K562 (cell line): ENCODE measurements at regions not wholly inside any gene's neighbourhood (a gene's known extent, or its start where the extent isn't known, plus 50 kb on each side); places are given as distances from the start of the nearest gene placed in this dataset.
"Not testable (repeated sequence)": the region's sequence is repeated elsewhere in the genome, so short reads cannot be mapped to it uniquely, and the experiment has no call there.

Experiments
- ATAC-seq: fragments of 200-7000 bp; cut with Tn5 transposase; 3 replicates; pipeline ENCODE4 v1.9.1; 2020; ENCODE audit warnings: moderate library complexity
- BruUV-seq: library from RNA; stranded (reverse); fragments of 400-500 nt; replicated peaks from 2 replicates; lab custom pipeline; 2021; lab: Mats Ljungman, UMichigan
- CTCF ChIA-PET: fragments of 300-600 bp; formaldehyde crosslinking; extraction: SDS; loops from one replicate; lab custom pipeline; 2021; ENCODE audit warnings: low intra/inter-chr PET ratio; lab: Yijun Ruan, JAX
- POLR2A ChIA-PET: fragments of 300-600, 350-650 bp; sonication (Branson Sonifier 250); formaldehyde crosslinking; extraction: SDS; loops from one replicate; lab custom pipeline; 2021; ENCODE audit warnings: antibody characterized with exemption, inconsistent platforms; lab: Yijun Ruan, JAX
- DNase-seq, 4 experiments: peaks; one replicate each; pipeline versions ENCODE4 v3.0.0 to v3.0.0-alpha.2; 2011 to 2018; ENCODE audit warnings: low spot score in 3 of 4, mixed read lengths in 3 of 4; ENCODE audit errors: extremely low read depth in 1 of 4
- FAIRE-seq: peaks from 2 replicates; lab custom pipeline; 2011; peaks lifted over from hg19 to GRCh38; lab: Jason Lieb, UNC
- H2AFZ ChIP-seq: 2 replicates; pipeline ENCODE4 v1.6.0; 2011; ENCODE audit warnings: low read depth, low read length, control low read depth, inconsistent platforms
- H3K27ac ChIP-seq: fragments of 200-600 bp; 3 replicates; pipeline ENCODE4 v1.8.0; 2011; ENCODE audit warnings: low read depth, mild to moderate bottlenecking, control low read depth, inconsistent platforms, low read length, moderate library complexity, mixed read lengths; ENCODE audit errors: extremely low read depth
- H3K27me3 ChIP-seq, 2 experiments: fragments of 300-600 bp in 1 of 2; 2 replicates in 1 of 2; 3 replicates in 1 of 2; pipeline versions ENCODE4 v1.6.0 to v1.8.0; 2011; ENCODE audit warnings: inconsistent platforms in 2 of 2, low read length in 2 of 2, mild to moderate bottlenecking in 1 of 2, mixed read lengths in 1 of 2, moderate library complexity in 1 of 2; ENCODE audit not compliant: control insufficient read depth in 2 of 2, insufficient read depth in 2 of 2
- H3K36me3 ChIP-seq: fragments of 300-600 bp; 3 replicates; pipeline ENCODE4 v1.8.0; 2011; ENCODE audit warnings: mild to moderate bottlenecking, low read length, inconsistent platforms; ENCODE audit not compliant: control insufficient read depth, insufficient read depth
- H3K4me1 ChIP-seq, 2 experiments: fragments of 200-600 bp in 1 of 2; replicated peaks in 1 of 2; 2 replicates in 1 of 2; 3 replicates in 1 of 2; pipeline versions ENCODE4 v1.5.1 to v1.8.0; 2011; ENCODE audit warnings: inconsistent platforms in 2 of 2, low read length in 2 of 2, mild to moderate bottlenecking in 1 of 2, mixed read lengths in 1 of 2, moderate library complexity in 1 of 2; ENCODE audit not compliant: control insufficient read depth in 2 of 2, insufficient read depth in 2 of 2
- H3K4me2 ChIP-seq: 2 replicates; pipeline ENCODE4 v1.6.1; 2011; ENCODE audit warnings: low read length, control low read depth, inconsistent platforms, mixed read lengths; ENCODE audit not compliant: insufficient read depth
- H3K4me3 ChIP-seq: fragments of 200-600 bp; sonication (generic), shearing (Covaris generic); 2 replicates; pipeline ENCODE4 v1.5.1; 2016; ENCODE audit warnings: control low read depth, inconsistent platforms
- H3K79me2 ChIP-seq: fragments of 200-600 bp; 3 replicates; pipeline ENCODE4 v1.8.0; 2011; ENCODE audit warnings: low read length, inconsistent platforms; ENCODE audit not compliant: control insufficient read depth, insufficient read depth
- H3K9ac ChIP-seq, 2 experiments: 2 replicates each; pipeline versions ENCODE4 v1.6.0 to v1.6.1; 2011; ENCODE audit warnings: low read depth in 2 of 2, low read length in 2 of 2, control low read depth in 1 of 2, inconsistent platforms in 1 of 2, mild to moderate bottlenecking in 1 of 2, mixed read lengths in 1 of 2; ENCODE audit not compliant: insufficient read depth in 1 of 2
- H3K9me1 ChIP-seq: one replicate; pipeline ENCODE4 v1.6.0; 2011; ENCODE audit warnings: inconsistent platforms, mild to moderate bottlenecking, low read length, moderate library complexity; ENCODE audit not compliant: control insufficient read depth, insufficient read depth
- H3K9me3 ChIP-seq: replicated peaks from 2 replicates; pipeline ENCODE4 v1.5.1; 2011; ENCODE audit warnings: low read depth, low read length, inconsistent platforms; ENCODE audit not compliant: control insufficient read depth, insufficient read depth
- H4K20me1 ChIP-seq: replicated peaks from 2 replicates; pipeline ENCODE4 v1.6.1; 2011; ENCODE audit warnings: low read length, inconsistent platforms, mixed read lengths; ENCODE audit not compliant: control insufficient read depth, insufficient read depth
- BDP1 ChIP-seq: IDR thresholded peaks from 3 replicates; pipeline ENCODE4 v1.6.1; 2011; ENCODE audit not compliant: insufficient read length, insufficient read depth
- SMAD3 ChIP-seq: fragments of 450-650 bp; formaldehyde crosslinking; conservative IDR thresholded peaks from 2 replicates; pipeline ENCODE4 v1.4.0; 2020; ENCODE audit warnings: mild to moderate bottlenecking
- ZC3H4 ChIP-seq: sonication (generic); formaldehyde crosslinking; IDR thresholded peaks from 2 replicates; pipeline ENCODE4 v1.9.0; 2021; ENCODE audit warnings: missing genetic modification reagents, borderline replicate concordance
- WGBS: fragments of 100-300 bp; shearing (Covaris generic); methylation state at CpG from one replicate; pipeline ENCODE4 v1.1.6; 2016; ENCODE audit warnings: low coverage, mixed read lengths; ENCODE audit not compliant: insufficient coverage; ENCODE audit errors: missing lambda C conversion rate; 5-methylcytosine and 5-hydroxymethylcytosine counted together
- in situ Hi-C: fragments of 300-500 bp; cut with MboI; formaldehyde crosslinking; loops from 4 replicates; pipeline ENCODE4 v1.15.0; 2018; ENCODE audit warnings: inconsistent platforms, mixed read lengths
- intact Hi-C: fragments of 100-400 bp; cut with micrococcal nuclease; formaldehyde crosslinking; loops from 2 replicates; pipeline ENCODE4 v1.14.2; 2022

DNA sequence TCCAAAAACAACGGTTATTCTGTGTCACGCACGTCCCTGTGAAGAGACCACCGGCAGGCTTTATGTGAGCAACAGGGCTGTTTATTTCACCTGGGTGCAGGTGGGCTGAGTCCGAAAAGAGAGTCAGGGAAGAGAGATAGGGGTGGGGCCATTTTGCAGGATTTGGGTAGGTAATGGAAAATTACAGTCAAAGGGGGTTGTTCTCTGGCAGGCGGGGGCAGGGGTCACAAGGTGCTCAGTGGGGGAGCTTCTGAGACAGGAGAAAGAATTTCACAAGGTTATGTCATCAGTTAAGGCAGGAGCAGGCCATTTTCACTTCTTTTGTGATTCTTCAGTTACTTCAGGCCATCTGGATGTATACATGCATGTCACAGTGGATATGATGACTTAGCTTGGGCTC, 467.0 kb downstream of the PYDC2 start:
- in situ Hi-C loops, H3K9me3 ChIP-seq, H2AFZ ChIP-seq, CTCF ChIA-PET, H3K79me2 ChIP-seq, H3K27ac ChIP-seq, ATAC-seq, FAIRE-seq, DNase-seq, BruUV-seq, H3K4me2 ChIP-seq, H3K36me3 ChIP-seq, H3K4me1 ChIP-seq, intact Hi-C loops, H4K20me1 ChIP-seq, H3K4me3 ChIP-seq, H3K9ac ChIP-seq, H3K27me3 ChIP-seq, H3K9me1 ChIP-seq, POLR2A ChIA-PET: not testable (repeated sequence)
- WGBS: 1% methylated on average over 6 of the region's 6 CpGs

DNA sequence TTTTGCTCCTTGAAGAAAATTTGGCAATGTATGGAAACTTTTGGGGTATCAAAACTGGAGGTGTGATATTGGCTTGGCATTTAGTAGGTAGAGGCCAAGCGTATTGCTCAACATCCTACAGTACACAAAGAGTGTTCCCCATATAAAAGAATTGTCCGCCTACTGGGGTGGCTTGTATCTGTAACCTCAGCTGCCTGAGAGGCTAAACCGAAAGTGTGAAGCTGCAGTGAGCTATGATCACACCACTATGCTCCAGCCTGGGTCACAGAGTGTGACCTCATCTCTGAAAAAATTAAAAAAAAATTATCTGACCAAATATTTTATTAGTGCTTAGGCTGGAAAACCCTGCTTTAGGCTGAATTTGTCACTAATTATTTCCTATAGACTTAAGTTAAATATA, 483.9 kb downstream of the PYDC2 start:
- H3K9ac ChIP-seq: no peak overlapping the region
- POLR2A ChIA-PET: no interaction called here
- ATAC-seq (no peak), FAIRE-seq (peak; percentile 32), DNase-seq (no peak)
- no peak overlapping the region for H3K27ac ChIP-seq
- intact Hi-C loops (no loop called here), in situ Hi-C loops (no loop called here)
- no peaks in the 10 kb centered on the region for H3K36me3 ChIP-seq
- H4K20me1 ChIP-seq: no peaks in the 10 kb centered on the region
- WGBS: 0% methylated on average over 3 of the region's 3 CpGs
- no peak overlapping the region for H2AFZ ChIP-seq
- no TSS peak for BruUV-seq
- H3K9me3 ChIP-seq: no peaks in the 10 kb centered on the region
- H3K4me3 ChIP-seq: no peak overlapping the region
- CTCF ChIA-PET: no interaction called here
- TF ChIP-seq SMAD3 (no peak), ZC3H4 (no peak), BDP1 (no peak)
- H3K27me3 ChIP-seq: no peaks in the 10 kb centered on the region
- no peaks in the 10 kb centered on the region for H3K4me1 ChIP-seq
- H3K9me1 ChIP-seq: no peaks in the 10 kb centered on the region
- no peaks in the 10 kb centered on the region for H3K79me2 ChIP-seq
- H3K4me2 ChIP-seq: no peak overlapping the region
